ENCODE measurements at regions not wholly inside any gene's neighbourhood (a gene's known extent, or its start where the extent isn't known, plus 50 kb on each side); places are given as distances from the start of the nearest gene placed in this dataset.

GRCh38 chr21:41605934-41606285 lies 98.0 kb upstream of the TMPRSS2 start:
- TF ChIP-seq CTCF (conservative IDR thresholded peaks at IDR 0.05 in 1 of 2, IDR thresholded peaks at IDR 0.05 in 1 of 2; ENCODE audit: low read depth in 1 of 2, low read length in 2 of 2) (no peak), EZH2 (IDR thresholded peaks at IDR 0.05; ENCODE audit: low read length, missing control alignments) (no peak)

All from fibroblast of lung (primary cell).